NCI-H446 (cell line): ENCODE measurements at regions not wholly inside any gene's neighbourhood (a gene's known extent, or its start where the extent isn't known, plus 50 kb on each side); places are given as distances from the start of the nearest gene placed in this dataset.

Experiments used
- DNase-seq, 2 experiments: peaks; one replicate each; lab custom pipeline; 2025; lab: John Stamatoyannopoulos, UW

DNA sequence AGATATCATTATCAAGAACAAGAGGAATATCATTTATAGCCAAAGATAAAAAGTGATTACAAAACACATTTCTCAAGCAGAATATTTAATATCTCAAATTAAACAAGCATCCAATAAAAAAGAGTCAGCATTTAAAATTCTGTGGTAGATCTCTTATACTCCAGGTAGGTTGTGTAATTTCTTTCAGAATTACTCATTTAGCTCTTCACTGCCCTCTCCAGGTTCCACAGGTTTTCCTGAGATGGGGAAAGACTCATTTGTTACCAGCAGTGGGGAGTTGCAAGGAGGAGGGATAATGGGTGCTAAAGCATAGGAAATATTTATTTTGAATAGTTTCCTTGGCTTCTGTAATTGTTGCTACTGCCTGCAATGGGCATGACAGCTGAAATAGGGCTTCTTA is 83.1 kb upstream of the RASGRP1 start:
- no peak for DNase-seq

- no peak for DNase-seq
These were observed 83.7 kb upstream of the RASGRP1 start for GRCh38 chr15:38648121-38648843.

- no peak for DNase-seq
These were observed 85.8 kb upstream of the RASGRP1 start for GRCh38 chr15:38650384-38650783.

GRCh38 chr15:38650936-38651327 is 86.3 kb upstream of the RASGRP1 start:
- no peak for DNase-seq

GRCh38 chr15:38651328-38652038 is 86.9 kb upstream of the RASGRP1 start:
- DNase-seq, result no peak

GRCh38 chr15:38652183-38652794 is 87.7 kb upstream of the RASGRP1 start:
- DNase-seq, result no peak

GRCh38 chr15:38652998-38653397 is 88.4 kb upstream of the RASGRP1 start:
- DNase-seq, result no peak

GRCh38 chr15:38658431-38658830 is 93.8 kb upstream of the RASGRP1 start:
- DNase-seq, result no peak

DNA sequence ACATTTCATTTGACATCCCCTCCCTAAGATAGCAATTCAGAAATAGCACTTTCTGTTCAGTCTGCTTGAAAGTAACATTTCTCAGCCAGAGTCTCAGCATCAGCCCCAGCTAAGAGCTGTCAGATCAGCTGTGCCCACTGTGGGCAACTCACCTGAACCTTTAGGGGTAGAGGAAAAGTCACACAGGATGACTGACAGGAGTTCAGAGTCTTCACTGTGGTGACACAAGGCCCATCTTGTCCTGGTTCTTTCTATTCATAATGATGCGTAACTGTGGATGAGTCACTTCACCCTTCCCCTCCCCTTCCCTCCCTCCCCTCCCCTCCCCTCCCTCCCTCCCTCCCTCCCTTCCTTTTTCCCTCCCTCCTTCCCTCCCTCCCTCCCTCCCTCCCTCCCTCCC is 96.1 kb upstream of the RASGRP1 start:
- DNase-seq, result no peak

DNA sequence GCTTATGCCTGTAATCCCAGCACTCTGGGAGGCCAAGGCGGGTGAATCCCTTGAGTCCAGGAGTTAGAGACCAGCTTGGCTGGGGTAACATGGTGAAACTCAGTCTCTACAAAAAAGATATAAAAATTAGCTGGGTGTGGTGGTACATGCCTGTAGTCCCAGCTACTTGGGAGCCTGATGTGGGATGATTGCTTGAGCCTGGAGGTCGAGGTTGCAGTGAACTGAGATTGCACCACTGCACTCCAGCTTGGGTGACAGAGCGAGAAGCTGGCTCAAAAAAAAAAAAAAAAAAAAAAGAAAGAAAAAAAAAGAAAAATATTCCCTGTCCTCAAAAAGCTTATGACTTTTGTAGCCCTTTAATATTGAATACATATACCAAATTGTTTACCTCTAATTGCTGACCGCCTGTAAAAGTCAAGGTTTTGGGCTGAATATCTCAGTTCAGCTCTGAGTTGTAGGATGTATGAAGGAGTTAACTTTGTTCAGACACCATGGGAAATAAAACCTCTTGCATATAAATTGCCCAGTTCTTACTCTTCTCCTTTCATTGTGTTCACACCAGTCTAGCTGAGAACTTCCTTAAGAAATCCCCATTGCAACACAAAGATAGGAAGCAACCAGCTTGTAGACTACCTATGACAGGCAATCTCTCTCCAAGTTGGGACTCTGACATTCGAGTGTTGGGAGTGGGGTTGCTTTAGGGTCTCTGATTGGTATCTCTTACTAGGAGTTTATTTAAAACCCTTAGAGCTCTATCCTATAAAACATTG is 97.6 kb upstream of the RASGRP1 start:
- DNase-seq, result no peak

DNA sequence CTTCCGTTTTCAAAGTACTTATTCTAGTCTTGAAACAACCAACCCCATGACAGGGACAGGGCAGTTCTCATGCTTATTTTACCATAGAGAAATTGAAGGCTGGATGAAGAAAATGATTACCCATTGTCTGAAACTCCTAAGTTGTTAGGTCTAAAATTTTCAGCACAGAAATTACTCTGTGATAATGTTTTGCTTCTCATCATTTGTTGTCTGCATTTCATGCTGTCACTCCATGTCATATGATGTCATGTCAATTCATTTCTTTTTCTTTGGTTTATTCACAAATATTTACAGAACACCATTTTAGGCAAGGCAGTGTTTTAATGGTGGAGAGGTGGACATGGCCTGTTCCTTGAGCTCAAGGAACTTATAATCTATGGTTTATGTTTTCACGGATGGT is 98.2 kb upstream of the RASGRP1 start:
- DNase-seq, result no peak

- DNase-seq, result no peak
These were observed 101.1 kb upstream of the RASGRP1 start for GRCh38 chr15:38665586-38666305.

DNA sequence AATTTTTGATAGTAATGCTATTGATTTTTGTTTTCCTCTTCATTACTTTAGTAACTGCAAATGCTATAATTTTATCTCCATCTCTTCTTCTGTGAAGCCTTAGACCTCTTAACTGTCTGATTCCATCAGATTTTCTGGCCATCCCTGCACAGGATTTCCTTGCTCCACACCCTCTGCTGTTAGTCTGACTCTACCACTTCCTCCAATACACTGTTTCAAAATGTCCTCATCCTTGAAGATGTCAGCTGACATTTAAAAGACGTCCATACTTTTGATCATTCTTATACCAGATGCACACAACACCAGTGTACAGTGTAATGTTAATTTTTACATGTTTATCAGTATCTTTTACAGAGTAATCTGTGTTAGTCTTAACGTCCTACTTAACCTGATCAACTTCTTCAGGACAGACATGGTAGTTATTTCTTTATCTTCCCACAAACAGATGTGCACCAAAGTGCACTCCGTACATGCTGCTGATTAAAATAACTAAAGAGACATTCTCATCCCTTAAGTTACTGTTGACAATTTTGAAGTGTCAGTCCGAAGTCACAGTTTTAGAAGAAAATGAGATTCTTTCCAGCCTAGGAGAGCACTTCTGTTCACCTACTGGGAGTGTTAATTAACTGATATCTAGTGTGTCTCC is 102.4 kb upstream of the RASGRP1 start:
- no peak for DNase-seq

- no peak for DNase-seq
These were observed 103.6 kb upstream of the RASGRP1 start for GRCh38 chr15:38667890-38668850.

DNA sequence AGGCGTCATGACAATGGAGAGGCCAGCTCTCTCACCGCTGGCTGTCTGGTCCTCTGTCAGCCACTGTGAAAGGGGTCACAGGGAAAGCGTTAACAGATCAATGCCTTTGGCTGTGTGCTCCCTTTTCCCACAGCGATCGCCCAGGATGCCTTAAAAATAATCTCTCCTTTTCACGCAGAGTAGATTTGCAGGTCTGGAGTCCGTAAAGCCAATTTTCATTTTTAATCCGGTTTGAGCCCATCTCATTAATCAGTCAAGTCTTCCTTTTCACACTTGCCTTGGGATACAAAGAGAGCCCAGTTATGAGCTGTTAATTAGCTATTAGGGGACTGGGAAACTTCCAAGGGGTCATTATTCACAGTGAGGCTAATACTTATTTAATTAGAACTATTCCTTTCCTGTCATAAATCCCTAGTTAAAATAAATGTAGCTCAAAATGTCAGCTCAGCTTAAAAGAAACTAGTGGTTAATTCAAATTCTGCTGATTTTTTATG is 104.3 kb upstream of the RASGRP1 start:
- DNase-seq, result no peak

GRCh38 chr15:38670128-38671005 is 105.8 kb upstream of the RASGRP1 start:
- no peak for DNase-seq

DNA sequence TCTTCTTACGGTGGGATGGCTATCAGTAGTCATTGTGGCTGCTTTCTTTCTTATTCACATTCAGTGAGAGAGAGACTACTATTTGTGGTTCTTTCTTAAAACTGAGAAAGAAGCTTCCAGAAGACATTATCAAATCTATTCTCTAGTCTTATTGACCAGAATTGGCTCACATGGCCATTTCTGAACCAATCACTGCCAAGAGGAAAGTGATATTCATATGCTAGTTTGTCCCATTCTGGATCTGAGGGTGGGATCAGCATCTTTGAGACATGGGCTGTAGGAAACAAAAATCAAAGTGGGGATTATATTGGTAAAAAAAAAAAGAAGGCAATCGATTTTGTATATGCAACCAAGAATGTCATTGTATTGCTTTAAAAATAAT is 106.4 kb upstream of the RASGRP1 start:
- DNase-seq, result no peak

DNA sequence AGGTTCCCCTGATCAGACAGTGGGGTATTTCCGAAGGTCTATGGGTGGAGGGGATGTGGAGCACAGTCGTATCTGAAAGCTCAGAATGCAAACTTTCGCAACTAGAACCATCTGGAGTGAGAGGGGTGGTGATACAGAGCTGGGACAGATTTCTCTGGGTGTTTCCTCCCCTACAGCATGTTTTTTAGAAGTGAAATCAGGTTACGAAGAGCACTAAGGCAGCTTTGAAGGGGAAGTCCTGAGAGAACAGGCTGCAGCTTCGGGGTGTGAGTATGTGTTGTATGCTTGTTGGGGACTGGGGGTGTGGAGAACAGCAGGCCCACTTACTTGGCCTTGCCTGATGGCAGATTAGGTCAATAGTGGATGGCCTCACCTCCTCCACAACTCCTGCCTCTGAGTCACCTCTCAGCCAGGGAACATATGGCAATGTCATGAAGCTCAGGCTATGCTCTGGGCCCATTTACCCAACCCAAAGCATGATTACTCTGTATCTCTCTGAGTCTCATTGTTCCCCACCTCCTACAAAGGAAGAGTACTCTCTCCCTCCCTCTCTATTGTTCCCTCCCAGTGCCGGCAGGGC is 107.2 kb upstream of the RASGRP1 start:
- DNase-seq, result no peak

GRCh38 chr15:38672273-38672672 is 107.7 kb upstream of the RASGRP1 start:
- DNase-seq, result no peak
